GM18870 (cell line): ENCODE measurements at regions not wholly inside any gene's neighbourhood (a gene's known extent, or its start where the extent isn't known, plus 50 kb on each side); places are given as distances from the start of the nearest gene placed in this dataset.

Source experiments
- ATAC-seq: cut with Tn5 transposase; IDR thresholded peaks from one replicate; pipeline ENCODE4 v1.9.1; 2021; ENCODE audit warnings: moderate library complexity; ENCODE audit not compliant: unreplicated experiment

GRCh38 chr16:85989863-85990643, 91.1 kb downstream of the IRF8 start:
- no peak for ATAC-seq

- ATAC-seq: no peak
Measured at GRCh38 chr16:85990861-85991301, 91.9 kb downstream of the IRF8 start.

GRCh38 chr16:85991425-85991824, 92.5 kb downstream of the IRF8 start:
- ATAC-seq: no peak

GRCh38 chr16:85991856-85992255, 92.9 kb downstream of the IRF8 start:
- no peak for ATAC-seq

GRCh38 chr16:85992359-85992758, 93.4 kb downstream of the IRF8 start:
- ATAC-seq: no peak

- ATAC-seq: no peak
Measured at GRCh38 chr16:85992779-85993178, 93.8 kb downstream of the IRF8 start.

- no peak for ATAC-seq
Measured at GRCh38 chr16:85994492-85995490, 95.8 kb downstream of the IRF8 start.

- ATAC-seq: no peak
Measured at GRCh38 chr16:85995541-85996423, 96.8 kb downstream of the IRF8 start.

GRCh38 chr16:85996843-85997242, 97.9 kb downstream of the IRF8 start:
- ATAC-seq: no peak

GRCh38 chr16:85998171-85998867, 99.4 kb downstream of the IRF8 start:
- no peak for ATAC-seq

- no peak for ATAC-seq
Measured at GRCh38 chr16:85998868-85999729, 100.1 kb downstream of the IRF8 start.

- no peak for ATAC-seq
Measured at GRCh38 chr16:85999778-86000177, 100.8 kb downstream of the IRF8 start.

- ATAC-seq: peak; percentile 73
Measured at GRCh38 chr16:86002178-86002900, 103.4 kb downstream of the IRF8 start.

GRCh38 chr16:86007524-86007923, 108.6 kb downstream of the IRF8 start:
- no peak for ATAC-seq

GRCh38 chr16:86010680-86011141, 111.7 kb downstream of the IRF8 start:
- ATAC-seq: no peak

GRCh38 chr16:86011532-86011931, 112.6 kb downstream of the IRF8 start:
- no peak for ATAC-seq

GRCh38 chr16:86012221-86012620, 113.3 kb downstream of the IRF8 start:
- no peak for ATAC-seq

GRCh38 chr16:86013867-86014266, 114.9 kb downstream of the IRF8 start:
- ATAC-seq: no peak
